ENCODE measurements at regions not wholly inside any gene's neighbourhood (a gene's known extent, or its start where the extent isn't known, plus 50 kb on each side); places are given as distances from the start of the nearest gene placed in this dataset.
A peak's percentile ranks its signal among the peaks of the same experiment; 100 is the strongest.

GRCh38 chr2:16125614-16126516 is 185.5 kb downstream of the MYCN start:
- Histone ChIP-seq H3K4me1 (peaks cover 42% of the 10 kb centered on the region), H3K4me3 (ENCODE audit: low read depth, low read length) (no peak overlapping the region), H3K9me3 (peaks cover 27% of the 10 kb centered on the region), H3K36me3 (no peaks in the 10 kb centered on the region), H3K27me3 (no peaks in the 10 kb centered on the region)
- peak; percentile 100 for DNase-seq
- TF ChIP-seq CTCF (IDR thresholded peaks at IDR 0.05; ENCODE audit: low read depth, low read length): no peak

GRCh38 chr2:16124881-16125613 is 184.7 kb downstream of the MYCN start:
- H3K4me1 ChIP-seq: peaks cover 48% of the 10 kb centered on the region
- peak; percentile 99 for DNase-seq
- H3K27me3 ChIP-seq: no peaks in the 10 kb centered on the region
- peaks cover 34% of the 10 kb centered on the region for H3K9me3 ChIP-seq
- no peak for TF ChIP-seq CTCF (IDR thresholded peaks at IDR 0.05; ENCODE audit: low read depth, low read length)
- H3K36me3 ChIP-seq: no peaks in the 10 kb centered on the region
- no peak overlapping the region for H3K4me3 ChIP-seq (ENCODE audit: low read depth, low read length)

DNA sequence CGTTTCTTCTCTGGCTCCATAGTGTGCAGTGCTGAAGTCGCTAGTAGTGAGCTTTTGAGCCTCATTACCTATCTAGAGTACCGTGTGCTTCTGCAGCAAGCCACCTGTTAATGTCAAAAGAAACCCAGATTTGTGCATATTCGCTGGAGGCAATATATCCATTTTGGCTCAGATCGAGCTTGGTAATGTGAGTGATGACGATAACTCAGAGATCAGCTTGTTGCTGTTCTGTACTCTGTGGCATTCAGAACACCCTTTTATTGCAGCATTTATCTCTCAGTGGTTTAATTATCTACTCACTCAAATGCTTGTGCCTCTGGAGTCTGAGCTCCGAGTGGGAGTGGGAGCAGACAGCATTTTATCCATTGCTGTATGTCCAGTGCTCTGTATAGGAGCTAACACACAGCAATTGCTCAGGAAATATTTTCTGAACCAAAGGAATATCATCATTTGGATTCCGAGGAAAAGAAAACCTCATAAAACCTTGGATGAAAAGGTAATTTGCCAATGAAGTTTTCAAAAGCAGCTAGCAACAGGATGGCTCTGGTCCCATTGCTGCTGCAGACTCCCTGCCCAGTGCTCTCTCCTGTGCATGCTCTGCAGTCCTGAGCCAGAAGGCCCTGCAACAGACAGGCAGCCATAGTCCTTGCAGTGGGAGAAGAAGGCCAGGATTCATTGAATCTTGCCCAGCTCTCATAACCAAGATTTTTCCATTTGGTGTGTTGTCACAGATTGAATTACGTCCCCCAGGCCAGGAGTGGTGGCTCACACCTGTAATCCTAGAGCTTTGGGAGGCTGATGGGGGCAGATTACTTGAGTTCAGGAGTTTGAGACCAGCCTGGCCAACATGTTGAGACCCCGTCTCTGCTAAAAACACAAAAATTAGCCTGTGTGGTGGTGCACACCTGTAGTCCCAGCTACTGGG is 183.8 kb downstream of the MYCN start:
- H3K27me3 ChIP-seq: no peaks in the 10 kb centered on the region
- peak; percentile 99 for DNase-seq
- TF ChIP-seq CTCF (IDR thresholded peaks at IDR 0.05; ENCODE audit: low read depth, low read length): no peak
- peak overlapping the region; percentile 0 for H3K4me3 ChIP-seq (ENCODE audit: low read depth, low read length)
- peaks cover 36% of the 10 kb centered on the region for H3K9me3 ChIP-seq
- no peaks in the 10 kb centered on the region for H3K36me3 ChIP-seq
- H3K4me1 ChIP-seq: peaks cover 48% of the 10 kb centered on the region

DNA sequence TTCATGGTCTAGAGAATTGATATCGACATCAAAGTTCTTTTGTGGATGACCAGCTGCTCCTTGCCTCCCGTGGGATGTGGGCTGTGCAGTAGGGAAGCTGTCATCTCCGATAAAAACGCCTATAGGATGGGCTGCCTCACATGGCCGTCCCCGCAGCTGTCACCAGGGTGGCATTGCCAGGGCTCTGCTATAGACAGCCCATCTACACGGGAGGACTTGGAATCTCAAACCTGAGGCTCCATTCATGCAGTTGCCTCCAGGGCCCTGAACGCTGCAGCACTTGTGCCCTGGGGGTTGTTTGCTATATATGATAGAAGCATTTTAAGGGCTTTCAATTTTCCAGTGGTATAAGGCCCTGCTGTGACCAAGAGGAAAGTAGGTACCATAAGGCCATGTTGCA is 183.1 kb downstream of the MYCN start:
- no peaks in the 10 kb centered on the region for H3K36me3 ChIP-seq
- H3K27me3 ChIP-seq: no peaks in the 10 kb centered on the region
- H3K4me1 ChIP-seq: peaks cover 48% of the 10 kb centered on the region
- DNase-seq: peak; percentile 100
- no peak for TF ChIP-seq CTCF (IDR thresholded peaks at IDR 0.05; ENCODE audit: low read depth, low read length)
- peaks cover 34% of the 10 kb centered on the region for H3K9me3 ChIP-seq
- peak overlapping the region; percentile 0 for H3K4me3 ChIP-seq (ENCODE audit: low read depth, low read length)

GRCh38 chr2:16122556-16122955 is 182.2 kb downstream of the MYCN start:
- no peak overlapping the region for H3K4me3 ChIP-seq (ENCODE audit: low read depth, low read length)
- H3K9me3 ChIP-seq: peaks cover 34% of the 10 kb centered on the region
- H3K27me3 ChIP-seq: no peaks in the 10 kb centered on the region
- H3K36me3 ChIP-seq: no peaks in the 10 kb centered on the region
- peaks cover 48% of the 10 kb centered on the region for H3K4me1 ChIP-seq
- peak; percentile 91 for DNase-seq
- no peak for TF ChIP-seq CTCF (IDR thresholded peaks at IDR 0.05; ENCODE audit: low read depth, low read length)
